Lower lobe of right lung (tissue), 2 donors: ENCODE measurements at regions not wholly inside any gene's neighbourhood (a gene's known extent, or its start where the extent isn't known, plus 50 kb on each side); places are given as distances from the start of the nearest gene placed in this dataset.

Source experiments
- ATAC-seq, 2 donors: fragments of 200-7000 bp; cut with Tn5 transposase; one replicate each; pipeline ENCODE4 v1.9.1; 2020 to 2022; ENCODE audit warnings: mild to moderate bottlenecking in 2 of 2, moderate library complexity in 2 of 2
- DNase-seq: peaks from one replicate; pipeline ENCODE4 v3.0.0-alpha.2; 2020
- H3K27ac ChIP-seq: fragments of 200-600 bp; one replicate; pipeline ENCODE4 v1.8.0; 2022
- H3K27me3 ChIP-seq: fragments of 200-600 bp; one replicate; pipeline ENCODE4 v1.8.0; 2022; ENCODE audit warnings: low read depth
- H3K36me3 ChIP-seq: fragments of 200-600 bp; one replicate; pipeline ENCODE4 v1.8.0; 2022; ENCODE audit warnings: mild to moderate bottlenecking
- H3K4me1 ChIP-seq: fragments of 200-600 bp; one replicate; pipeline ENCODE4 v1.8.0; 2022
- H3K4me3 ChIP-seq: fragments of 200-600 bp; one replicate; pipeline ENCODE4 v1.8.0; 2022; ENCODE audit warnings: mild to moderate bottlenecking
- H3K9me3 ChIP-seq: fragments of 200-600 bp; one replicate; pipeline ENCODE4 v1.8.0; 2022
- intact Hi-C: fragments of 100-400 bp; cut with DNase I; formaldehyde crosslinking; loops from one replicate; pipeline ENCODE4 v1.11.0; 2022
- TF ChIP-seq, protein P1 (sequence below): fragments of 200-600 bp; IDR thresholded peaks from one replicate; pipeline ENCODE4 v1.8.0; 2022; ENCODE audit warnings: antibody characterized with exemption, mild to moderate bottlenecking
- donor health status: DM: no; HTN: yes; CAD: no; lungs with severe emphysema.

GRCh38 chr13:83568019-83568418, 314.3 kb downstream of the SLITRK1 start:
- intact Hi-C loops, result no loop called here
- H3K4me1 ChIP-seq, result no peaks in the 10 kb centered on the region
- H3K9me3 ChIP-seq, result no peaks in the 10 kb centered on the region
- H3K27ac ChIP-seq, result no peak overlapping the region
- ATAC-seq (no peak), DNase-seq (no peak)
- no peak overlapping the region for H3K4me3 ChIP-seq
- H3K27me3 ChIP-seq, result no peaks in the 10 kb centered on the region
- no peaks in the 10 kb centered on the region for H3K36me3 ChIP-seq
- TF ChIP-seq, protein P1, sequence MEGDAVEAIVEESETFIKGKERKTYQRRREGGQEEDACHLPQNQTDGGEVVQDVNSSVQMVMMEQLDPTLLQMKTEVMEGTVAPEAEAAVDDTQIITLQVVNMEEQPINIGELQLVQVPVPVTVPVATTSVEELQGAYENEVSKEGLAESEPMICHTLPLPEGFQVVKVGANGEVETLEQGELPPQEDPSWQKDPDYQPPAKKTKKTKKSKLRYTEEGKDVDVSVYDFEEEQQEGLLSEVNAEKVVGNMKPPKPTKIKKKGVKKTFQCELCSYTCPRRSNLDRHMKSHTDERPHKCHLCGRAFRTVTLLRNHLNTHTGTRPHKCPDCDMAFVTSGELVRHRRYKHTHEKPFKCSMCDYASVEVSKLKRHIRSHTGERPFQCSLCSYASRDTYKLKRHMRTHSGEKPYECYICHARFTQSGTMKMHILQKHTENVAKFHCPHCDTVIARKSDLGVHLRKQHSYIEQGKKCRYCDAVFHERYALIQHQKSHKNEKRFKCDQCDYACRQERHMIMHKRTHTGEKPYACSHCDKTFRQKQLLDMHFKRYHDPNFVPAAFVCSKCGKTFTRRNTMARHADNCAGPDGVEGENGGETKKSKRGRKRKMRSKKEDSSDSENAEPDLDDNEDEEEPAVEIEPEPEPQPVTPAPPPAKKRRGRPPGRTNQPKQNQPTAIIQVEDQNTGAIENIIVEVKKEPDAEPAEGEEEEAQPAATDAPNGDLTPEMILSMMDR, result no peak

DNA sequence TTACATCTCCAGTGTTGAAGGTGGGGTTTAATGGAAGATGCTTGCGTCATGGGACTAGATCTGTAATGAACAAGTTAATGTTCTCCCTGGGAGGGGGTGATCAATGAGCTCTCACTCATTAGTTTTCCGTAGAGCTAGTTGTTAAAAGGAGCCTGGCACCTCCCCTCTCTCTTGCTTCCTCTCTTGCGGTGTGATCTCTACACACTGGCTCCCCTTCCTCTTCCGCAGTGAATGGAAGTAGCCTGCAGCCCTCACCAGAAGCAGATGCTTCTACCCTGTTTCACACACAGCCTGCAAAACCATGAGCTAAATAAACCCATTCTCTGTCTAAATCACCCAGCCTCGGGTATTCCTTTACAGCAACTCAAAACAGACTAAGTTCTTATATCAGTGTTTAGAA, 318.8 kb downstream of the SLITRK1 start:
- no peaks in the 10 kb centered on the region for H3K27me3 ChIP-seq
- TF ChIP-seq, protein P1, result no peak
- no peaks in the 10 kb centered on the region for H3K9me3 ChIP-seq
- ATAC-seq, result no peak
- no peak overlapping the region for H3K27ac ChIP-seq
- intact Hi-C loops, result no loop called here
- H3K4me1 ChIP-seq, result no peaks in the 10 kb centered on the region
- no peak overlapping the region for H3K4me3 ChIP-seq
- no peaks in the 10 kb centered on the region for H3K36me3 ChIP-seq
- no peak for DNase-seq

DNA sequence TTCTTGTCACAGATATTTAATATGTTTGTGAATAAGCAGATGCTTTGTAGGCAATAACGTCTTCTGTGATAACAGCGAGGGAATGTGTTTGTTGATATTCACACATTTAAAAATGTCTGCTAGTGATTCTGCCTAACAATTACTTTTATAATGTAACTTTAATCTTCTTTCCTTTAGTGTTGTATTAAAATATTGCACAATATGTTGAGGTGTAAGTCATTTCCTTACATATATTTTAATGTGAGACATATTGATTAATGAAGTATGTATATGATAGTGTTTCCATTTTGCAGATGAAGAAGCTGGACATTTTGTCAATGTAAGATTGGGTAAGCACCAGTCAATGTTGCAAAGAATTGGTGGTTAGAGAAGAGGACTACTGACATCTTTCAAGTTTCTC, 324.4 kb downstream of the SLITRK1 start:
- intact Hi-C loops, result no loop called here
- no peak for DNase-seq
- no peaks in the 10 kb centered on the region for H3K36me3 ChIP-seq
- H3K4me1 ChIP-seq, result no peaks in the 10 kb centered on the region
- H3K4me3 ChIP-seq, result no peak overlapping the region
- H3K9me3 ChIP-seq, result no peaks in the 10 kb centered on the region
- ATAC-seq, result no peak
- H3K27ac ChIP-seq, result no peak overlapping the region
- TF ChIP-seq, protein P1, result no peak
- no peaks in the 10 kb centered on the region for H3K27me3 ChIP-seq

GRCh38 chr13:83549671-83550070, 332.6 kb downstream of the SLITRK1 start:
- no peak for ATAC-seq
- intact Hi-C loops, result no loop called here
- no peaks in the 10 kb centered on the region for H3K36me3 ChIP-seq
- no peaks in the 10 kb centered on the region for H3K27me3 ChIP-seq
- H3K9me3 ChIP-seq, result no peaks in the 10 kb centered on the region
- H3K27ac ChIP-seq, result no peak overlapping the region
- H3K4me1 ChIP-seq, result no peaks in the 10 kb centered on the region
- no peak for DNase-seq
- TF ChIP-seq, protein P1, result no peak
- no peak overlapping the region for H3K4me3 ChIP-seq

DNA sequence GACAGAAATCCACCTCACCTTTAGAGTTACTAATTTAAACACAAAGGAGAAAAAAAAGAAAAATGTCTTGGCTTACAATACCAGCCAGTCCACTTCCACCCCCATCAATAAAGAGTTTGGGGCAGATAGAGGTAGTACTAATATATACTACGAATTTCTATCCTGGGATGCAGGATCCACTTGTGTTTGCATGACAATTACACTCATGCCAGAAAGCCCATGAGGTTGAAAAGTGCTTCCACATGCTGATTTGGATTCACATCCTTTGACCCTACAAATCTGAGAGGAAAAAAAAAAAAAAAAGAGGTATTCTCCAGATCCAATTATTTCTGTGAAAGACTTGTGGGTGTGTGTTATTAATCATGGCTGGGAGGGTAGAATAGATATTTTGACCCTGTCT, 335.2 kb downstream of the SLITRK1 start:
- Histone ChIP-seq H3K27ac (no peak overlapping the region), H3K4me3 (no peak overlapping the region), H3K4me1 (no peaks in the 10 kb centered on the region), H3K36me3 (no peaks in the 10 kb centered on the region), H3K9me3 (no peaks in the 10 kb centered on the region), H3K27me3 (no peaks in the 10 kb centered on the region)
- no peak for DNase-seq
- intact Hi-C loops, result no loop called here
- TF ChIP-seq, protein P1, result no peak
- ATAC-seq, result no peak

DNA sequence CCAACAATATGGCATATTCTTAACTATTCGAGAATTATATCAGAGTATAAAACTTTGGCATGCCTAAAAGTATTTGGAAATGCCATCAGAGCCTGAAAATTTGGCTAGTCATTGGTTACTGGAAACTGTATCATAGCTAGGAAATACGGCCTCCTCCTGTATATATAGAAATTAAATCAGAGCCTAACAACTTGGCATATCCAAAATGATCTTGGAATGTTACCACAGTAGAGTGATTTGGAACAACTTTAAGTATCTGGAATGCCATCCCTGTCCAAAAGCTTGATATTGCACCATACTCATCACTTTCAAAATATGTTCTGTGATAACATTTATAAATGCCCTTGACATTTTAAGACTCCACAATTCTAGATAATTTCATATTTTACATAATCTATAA, 335.8 kb downstream of the SLITRK1 start:
- no peaks in the 10 kb centered on the region for H3K27me3 ChIP-seq
- H3K27ac ChIP-seq, result no peak overlapping the region
- no peaks in the 10 kb centered on the region for H3K4me1 ChIP-seq
- H3K36me3 ChIP-seq, result no peaks in the 10 kb centered on the region
- ATAC-seq, result no peak
- DNase-seq, result no peak
- no peaks in the 10 kb centered on the region for H3K9me3 ChIP-seq
- TF ChIP-seq, protein P1, result no peak
- intact Hi-C loops, result no loop called here
- H3K4me3 ChIP-seq, result no peak overlapping the region
